Duodenal mucosa (tissue), 2 donors: ENCODE measurements at regions not wholly inside any gene's neighbourhood (a gene's known extent, or its start where the extent isn't known, plus 50 kb on each side); places are given as distances from the start of the nearest gene placed in this dataset.

ENCODE experiments used
- H3K27ac ChIP-seq: one replicate; pipeline ENCODE4 v1.7.0; 2013; ENCODE audit warnings: low read depth, low read length
- H3K27me3 ChIP-seq, 2 donors: one replicate each; pipeline ENCODE4 v1.7.0; 2013; ENCODE audit warnings: low read length in 2 of 2, control low read depth in 1 of 2; ENCODE audit not compliant: insufficient read depth in 2 of 2, control insufficient read depth in 1 of 2
- H3K36me3 ChIP-seq, 2 donors: one replicate each; pipeline ENCODE4 v1.7.0; 2013; ENCODE audit warnings: low read length in 2 of 2, control low read depth in 1 of 2; ENCODE audit not compliant: insufficient read depth in 2 of 2, control insufficient read depth in 1 of 2
- H3K4me1 ChIP-seq, 2 donors: one replicate each; pipeline ENCODE4 v1.7.0; 2013; ENCODE audit warnings: low read length in 2 of 2, control low read depth in 1 of 2; ENCODE audit not compliant: insufficient read depth in 2 of 2, control insufficient read depth in 1 of 2
- H3K4me3 ChIP-seq, 2 donors: one replicate each; pipeline ENCODE4 v1.7.0; 2013; ENCODE audit warnings: low read length in 2 of 2, low read depth in 1 of 2
- H3K9ac ChIP-seq, 2 donors: one replicate each; pipeline ENCODE4 v1.7.0; 2013; ENCODE audit warnings: low read length in 2 of 2, low read depth in 1 of 2
- H3K9me3 ChIP-seq, 2 donors: one replicate each; pipeline ENCODE4 v1.7.0; 2013; ENCODE audit warnings: low read length in 2 of 2, control low read depth in 1 of 2; ENCODE audit not compliant: control insufficient read depth in 1 of 2

DNA sequence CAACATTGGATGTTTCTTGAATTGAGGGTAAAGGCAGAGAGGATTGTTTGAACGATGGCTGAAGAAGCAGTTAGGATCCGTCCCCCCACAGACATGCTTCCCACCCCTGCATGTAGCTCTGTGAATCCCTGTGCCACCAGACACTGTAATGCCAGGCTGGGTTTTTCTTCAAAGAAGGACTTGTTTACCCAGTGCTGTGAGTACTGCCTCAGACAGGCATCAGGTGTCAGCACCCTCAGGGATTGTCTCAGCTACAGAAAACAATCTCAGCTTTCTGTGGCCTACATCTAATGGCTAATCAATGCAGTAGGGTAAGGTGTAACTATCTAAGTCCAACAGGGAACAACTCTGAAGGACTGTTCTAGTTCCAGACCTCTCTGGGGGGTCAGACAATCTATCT, 853.0 kb upstream of the EPHA7 start:
- no peak overlapping the region for H3K9ac ChIP-seq
- H3K4me1 ChIP-seq: no peaks in the 10 kb centered on the region
- H3K27me3 ChIP-seq: no peaks in the 10 kb centered on the region
- H3K36me3 ChIP-seq: no peaks in the 10 kb centered on the region
- H3K9me3 ChIP-seq: no peaks in the 10 kb centered on the region
- no peak overlapping the region for H3K27ac ChIP-seq
- H3K4me3 ChIP-seq: no peak overlapping the region

DNA sequence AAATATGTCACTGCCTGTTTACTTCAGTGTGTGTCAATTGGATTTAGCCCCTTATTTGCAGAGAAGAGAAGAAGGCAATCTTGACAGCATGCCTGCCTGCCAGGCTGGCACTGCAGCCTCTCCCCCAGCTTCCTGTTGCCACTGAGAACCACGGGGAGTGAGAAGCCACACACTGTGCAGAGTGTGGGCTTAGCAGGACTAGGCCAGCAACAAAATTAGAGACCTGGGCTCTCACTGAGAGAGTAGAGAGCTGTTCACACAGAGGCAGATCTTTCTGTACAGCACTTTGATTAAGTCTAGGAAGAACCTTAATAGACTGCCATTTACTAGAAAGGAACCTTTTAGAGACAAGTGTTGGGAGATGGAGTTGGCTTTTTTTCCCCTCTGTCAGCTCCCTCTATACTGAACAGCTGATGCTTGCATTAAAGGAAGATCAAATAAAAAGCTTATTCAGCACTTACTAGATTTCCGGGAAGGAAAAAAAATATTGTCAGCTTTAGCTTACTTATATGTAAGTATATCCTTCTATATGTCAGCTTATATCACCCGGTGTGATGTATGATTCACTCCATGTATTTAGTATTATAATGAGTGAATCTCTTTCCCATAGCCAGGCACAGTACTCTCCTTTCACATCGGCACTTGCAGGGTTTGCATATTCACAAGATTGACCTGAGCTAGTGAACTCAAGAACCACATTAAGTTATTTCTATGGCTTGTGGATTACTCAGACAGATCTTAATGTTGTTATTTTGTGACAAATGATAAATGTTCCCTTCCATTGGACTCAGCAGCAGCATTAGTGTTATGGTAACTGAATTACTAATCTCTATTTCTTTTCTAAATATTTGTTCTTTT, 851.0 kb upstream of the EPHA7 start:
- no peak overlapping the region for H3K27ac ChIP-seq
- H3K27me3 ChIP-seq: no peaks in the 10 kb centered on the region
- H3K4me3 ChIP-seq: no peak overlapping the region
- no peaks in the 10 kb centered on the region for H3K4me1 ChIP-seq
- H3K9ac ChIP-seq: no peak overlapping the region
- H3K36me3 ChIP-seq: no peaks in the 10 kb centered on the region
- H3K9me3 ChIP-seq: no peaks in the 10 kb centered on the region

- no peak overlapping the region for H3K4me3 ChIP-seq
- no peaks in the 10 kb centered on the region for H3K36me3 ChIP-seq
- H3K27ac ChIP-seq: no peak overlapping the region
- H3K4me1 ChIP-seq: no peaks in the 10 kb centered on the region
- no peak overlapping the region for H3K9ac ChIP-seq
- no peaks in the 10 kb centered on the region for H3K27me3 ChIP-seq
- H3K9me3 ChIP-seq: no peaks in the 10 kb centered on the region
Measured at GRCh38 chr6:94269256-94269655, 849.9 kb upstream of the EPHA7 start.

GRCh38 chr6:94260765-94261164, 841.4 kb upstream of the EPHA7 start:
- Histone ChIP-seq H3K27me3 (no peaks in the 10 kb centered on the region), H3K4me3 (no peak overlapping the region), H3K9me3 (no peaks in the 10 kb centered on the region), H3K9ac (no peak overlapping the region), H3K36me3 (no peaks in the 10 kb centered on the region), H3K4me1 (peaks cover 4 to 17% of the 10 kb centered on the region in 2 donors), H3K27ac (no peak overlapping the region)

GRCh38 chr6:94254689-94255088, 835.3 kb upstream of the EPHA7 start:
- Histone ChIP-seq H3K27me3 (no peaks in the 10 kb centered on the region), H3K36me3 (no peaks in the 10 kb centered on the region), H3K27ac (no peak overlapping the region), H3K4me3 (no peak overlapping the region), H3K9ac (no peak overlapping the region), H3K4me1 (no peaks in the 10 kb centered on the region), H3K9me3 (no peaks in the 10 kb centered on the region)

GRCh38 chr6:94251878-94252277, 832.5 kb upstream of the EPHA7 start:
- Histone ChIP-seq H3K4me1 (no peaks in the 10 kb centered on the region), H3K27ac (no peak overlapping the region), H3K36me3 (no peaks in the 10 kb centered on the region), H3K9me3 (no peaks in the 10 kb centered on the region), H3K4me3 (no peak overlapping the region), H3K27me3 (no peaks in the 10 kb centered on the region), H3K9ac (no peak overlapping the region)

GRCh38 chr6:94245395-94245794, 826.0 kb upstream of the EPHA7 start:
- Histone ChIP-seq H3K9ac (no peak overlapping the region), H3K9me3 (no peaks in the 10 kb centered on the region), H3K4me1 (no peaks in the 10 kb centered on the region), H3K27me3 (no peaks in the 10 kb centered on the region), H3K27ac (no peak overlapping the region), H3K36me3 (no peaks in the 10 kb centered on the region), H3K4me3 (no peak overlapping the region)

GRCh38 chr6:94238868-94239267, 819.5 kb upstream of the EPHA7 start:
- Histone ChIP-seq H3K36me3 (no peaks in the 10 kb centered on the region), H3K27ac (no peak overlapping the region), H3K4me3 (no peak overlapping the region), H3K4me1 (no peaks in the 10 kb centered on the region), H3K9me3 (no peaks in the 10 kb centered on the region), H3K9ac (no peak overlapping the region), H3K27me3 (no peaks in the 10 kb centered on the region)

DNA sequence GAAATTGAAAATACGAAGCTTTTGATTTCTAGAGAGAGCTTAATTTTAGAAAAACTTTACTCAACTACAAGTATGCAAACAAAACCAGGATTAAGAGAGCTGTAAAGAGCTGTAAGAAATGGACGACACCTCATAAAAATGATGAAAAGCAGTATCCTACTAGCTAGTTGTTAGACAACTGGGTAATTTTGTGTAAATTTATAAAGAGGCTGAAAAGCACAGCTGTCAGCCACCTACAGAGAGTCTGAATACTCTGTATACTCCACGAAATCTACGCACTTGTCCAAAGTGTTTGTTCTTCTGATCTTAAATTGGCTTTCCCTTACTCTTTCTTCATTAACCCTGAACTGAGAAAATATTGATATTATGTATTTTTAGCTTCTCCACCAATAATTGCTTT, 808.4 kb upstream of the EPHA7 start:
- no peaks in the 10 kb centered on the region for H3K4me1 ChIP-seq
- no peak overlapping the region for H3K9ac ChIP-seq
- no peaks in the 10 kb centered on the region for H3K27me3 ChIP-seq
- no peaks in the 10 kb centered on the region for H3K9me3 ChIP-seq
- no peak overlapping the region for H3K27ac ChIP-seq
- H3K36me3 ChIP-seq: no peaks in the 10 kb centered on the region
- no peak overlapping the region for H3K4me3 ChIP-seq

DNA sequence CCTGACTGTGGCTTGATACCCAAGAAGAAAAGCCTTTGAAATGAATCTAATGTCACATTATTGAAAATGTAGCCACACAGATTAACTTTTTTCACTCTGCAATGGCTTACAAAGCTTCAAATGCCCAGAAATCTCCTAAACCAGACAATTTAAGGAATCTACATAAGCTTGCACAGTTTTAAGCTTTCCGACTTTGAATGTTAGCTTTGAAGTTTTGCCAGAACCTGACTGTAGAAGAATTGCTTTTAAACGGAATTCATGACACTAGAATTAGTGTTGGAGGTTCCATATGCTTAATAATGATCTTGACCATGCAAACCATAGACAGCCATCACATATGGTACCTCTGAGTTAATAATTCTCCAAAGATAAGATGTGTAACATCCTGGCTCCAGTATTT, 798.5 kb upstream of the EPHA7 start:
- no peaks in the 10 kb centered on the region for H3K27me3 ChIP-seq
- H3K27ac ChIP-seq: no peak overlapping the region
- H3K9me3 ChIP-seq: no peaks in the 10 kb centered on the region
- H3K4me1 ChIP-seq: no peaks in the 10 kb centered on the region
- no peak overlapping the region for H3K9ac ChIP-seq
- no peak overlapping the region for H3K4me3 ChIP-seq
- H3K36me3 ChIP-seq: no peaks in the 10 kb centered on the region
